ENCODE measurements at regions not wholly inside any gene's neighbourhood (a gene's known extent, or its start where the extent isn't known, plus 50 kb on each side); places are given as distances from the start of the nearest gene placed in this dataset.

- TF ChIP-seq MEF2A (IDR thresholded peaks at IDR 0.05; ENCODE audit: control insufficient read depth, low read depth, low read length) (no peak), HNRNPLL (IDR thresholded peaks at IDR 0.05; ENCODE audit: low read depth, low read length, poor library complexity, severe bottlenecking) (no peak), SRF (CRISPR knock-in tag; IDR thresholded peaks at IDR 0.05) (no peak), ZNF274 (IDR thresholded peaks at IDR 0.05; ENCODE audit: borderline replicate concordance, low read depth, low read length) (no peak), SPI1 (IDR thresholded peaks at IDR 0.05; ENCODE audit: borderline replicate concordance, low read depth, low read length) (no peak), HIVEP1 (CRISPR knock-in tag; IDR thresholded peaks at IDR 0.05) (no peak), ZNF174 (CRISPR knock-in tag; IDR thresholded peaks at IDR 0.05) (no peak), POLR2AphosphoS2 (IDR thresholded peaks at IDR 0.05; ENCODE audit: low read length) (no peak), TCF7L2 (IDR thresholded peaks at IDR 0.05; ENCODE audit: low read depth, low read length) (no peak), PURB (CRISPR knock-in tag; IDR thresholded peaks at IDR 0.05; ENCODE audit: low read depth) (no peak), HDAC3 (IDR thresholded peaks at IDR 0.05; ENCODE audit: borderline replicate concordance, partially characterized antibody) (no peak)
- TF ChIP-seq, protein P1, sequence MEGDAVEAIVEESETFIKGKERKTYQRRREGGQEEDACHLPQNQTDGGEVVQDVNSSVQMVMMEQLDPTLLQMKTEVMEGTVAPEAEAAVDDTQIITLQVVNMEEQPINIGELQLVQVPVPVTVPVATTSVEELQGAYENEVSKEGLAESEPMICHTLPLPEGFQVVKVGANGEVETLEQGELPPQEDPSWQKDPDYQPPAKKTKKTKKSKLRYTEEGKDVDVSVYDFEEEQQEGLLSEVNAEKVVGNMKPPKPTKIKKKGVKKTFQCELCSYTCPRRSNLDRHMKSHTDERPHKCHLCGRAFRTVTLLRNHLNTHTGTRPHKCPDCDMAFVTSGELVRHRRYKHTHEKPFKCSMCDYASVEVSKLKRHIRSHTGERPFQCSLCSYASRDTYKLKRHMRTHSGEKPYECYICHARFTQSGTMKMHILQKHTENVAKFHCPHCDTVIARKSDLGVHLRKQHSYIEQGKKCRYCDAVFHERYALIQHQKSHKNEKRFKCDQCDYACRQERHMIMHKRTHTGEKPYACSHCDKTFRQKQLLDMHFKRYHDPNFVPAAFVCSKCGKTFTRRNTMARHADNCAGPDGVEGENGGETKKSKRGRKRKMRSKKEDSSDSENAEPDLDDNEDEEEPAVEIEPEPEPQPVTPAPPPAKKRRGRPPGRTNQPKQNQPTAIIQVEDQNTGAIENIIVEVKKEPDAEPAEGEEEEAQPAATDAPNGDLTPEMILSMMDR (IDR thresholded peaks at IDR 0.05 in 2 of 3, conservative IDR thresholded peaks at IDR 0.05 in 1 of 3; ENCODE audit: insufficient read depth in 2 of 3, low read depth in 1 of 3, low read length in 3 of 3): no peak
- TF ChIP-seq, protein P2, sequence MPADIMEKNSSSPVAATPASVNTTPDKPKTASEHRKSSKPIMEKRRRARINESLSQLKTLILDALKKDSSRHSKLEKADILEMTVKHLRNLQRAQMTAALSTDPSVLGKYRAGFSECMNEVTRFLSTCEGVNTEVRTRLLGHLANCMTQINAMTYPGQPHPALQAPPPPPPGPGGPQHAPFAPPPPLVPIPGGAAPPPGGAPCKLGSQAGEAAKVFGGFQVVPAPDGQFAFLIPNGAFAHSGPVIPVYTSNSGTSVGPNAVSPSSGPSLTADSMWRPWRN (IDR thresholded peaks at IDR 0.05; ENCODE audit: low read depth): no peak
These were observed 64.3 kb downstream of the RHOB start for GRCh38 chr2:20511130-20511529.
